Loucy (cell line): ENCODE measurements at regions not wholly inside any gene's neighbourhood (a gene's known extent, or its start where the extent isn't known, plus 50 kb on each side); places are given as distances from the start of the nearest gene placed in this dataset.
"Not testable (repeated sequence)": the region's sequence is repeated elsewhere in the genome, so short reads cannot be mapped to it uniquely, and the experiment has no call there.

ENCODE experiments used
- CTCF ChIP-seq: fragments of 200-600 bp; sonication (generic); conservative IDR thresholded peaks from 2 replicates; pipeline ENCODE4 v1.5.1; 2014; ENCODE audit warnings: mild to moderate bottlenecking, antibody characterized with exemption, low read length
- EZH2phosphoT487 ChIP-seq: fragments of 200-600 bp; IDR thresholded peaks from 2 replicates; pipeline ENCODE4 v1.6.1; 2018; ENCODE audit warnings: antibody characterized with exemption, mild to moderate bottlenecking, moderate library complexity, borderline replicate concordance

- not testable (repeated sequence) for TF ChIP-seq CTCF, EZH2phosphoT487
These were observed 291.9 kb downstream of the PDCD6IP start for GRCh38 chr3:34090379-34090778.
